ENCODE measurements at regions not wholly inside any gene's neighbourhood (a gene's known extent, or its start where the extent isn't known, plus 50 kb on each side); places are given as distances from the start of the nearest gene placed in this dataset.

- no peak for TF ChIP-seq ZNF256 (CRISPR knock-in tag; conservative IDR thresholded peaks at IDR 0.05)
- no peak for TF ChIP-seq ZNF263 (CRISPR knock-in tag; IDR thresholded peaks at IDR 0.05)
- TF ChIP-seq MTF1 (CRISPR knock-in tag; IDR thresholded peaks at IDR 0.05), result no peak
- no peak for TF ChIP-seq MIER2 (CRISPR knock-in tag; IDR thresholded peaks at IDR 0.05)
- no peak for TF ChIP-seq ZNF17 (CRISPR knock-in tag; IDR thresholded peaks at IDR 0.05)
- TF ChIP-seq EZH2 (conservative IDR thresholded peaks at IDR 0.05; ENCODE audit: low read depth, low read length), result no peak
- TF ChIP-seq CTCF (CRISPR knock-in tag; IDR thresholded peaks at IDR 0.05), result no peak
- TF ChIP-seq RCOR2 (CRISPR knock-in tag; IDR thresholded peaks at IDR 0.05), result no peak
- TF ChIP-seq ARID2 (CRISPR knock-in tag; IDR thresholded peaks at IDR 0.05; ENCODE audit: borderline replicate concordance), result no peak
- no peak for TF ChIP-seq ZNF143 (CRISPR knock-in tag; IDR thresholded peaks at IDR 0.05)
These were observed 188.9 kb upstream of the ITGA4 start for GRCh38 chr2:181268174-181268867.

Data from HepG2 (cell line).